ENCODE measurements at regions not wholly inside any gene's neighbourhood (a gene's known extent, or its start where the extent isn't known, plus 50 kb on each side); places are given as distances from the start of the nearest gene placed in this dataset.
"Not testable (repeated sequence)": the region's sequence is repeated elsewhere in the genome, so short reads cannot be mapped to it uniquely, and the experiment has no call there.

- no peak for DNase-seq
Observed at GRCh38 chr2:193267496-193268002, 1072.8 kb upstream of the TMEFF2 start.

GRCh38 chr2:193253014-193253530 is 1058.3 kb upstream of the TMEFF2 start:
- no peak for DNase-seq

GRCh38 chr2:193251909-193252308 is 1057.2 kb upstream of the TMEFF2 start:
- no peak for DNase-seq

- no peak for DNase-seq
Observed at GRCh38 chr2:193250389-193250788, 1055.7 kb upstream of the TMEFF2 start.

GRCh38 chr2:193240752-193241151 is 1046.0 kb upstream of the TMEFF2 start:
- DNase-seq, result no peak

GRCh38 chr2:193231634-193232033 is 1036.9 kb upstream of the TMEFF2 start:
- DNase-seq, result no peak

- no peak for DNase-seq
Observed at GRCh38 chr2:193228276-193228675, 1033.5 kb upstream of the TMEFF2 start.

- no peak for DNase-seq
Observed at GRCh38 chr2:193222454-193222853, 1027.7 kb upstream of the TMEFF2 start.

GRCh38 chr2:193219413-193219812 is 1024.7 kb upstream of the TMEFF2 start:
- no peak for DNase-seq

GRCh38 chr2:193201583-193201982 is 1006.9 kb upstream of the TMEFF2 start:
- DNase-seq, result no peak

- DNase-seq, result no peak
Observed at GRCh38 chr2:193199322-193199721, 1004.6 kb upstream of the TMEFF2 start.

GRCh38 chr2:193187816-193188215 is 993.1 kb upstream of the TMEFF2 start:
- no peak for DNase-seq

- DNase-seq, result not testable (repeated sequence)
Observed at GRCh38 chr2:193170981-193171380, 976.2 kb upstream of the TMEFF2 start.

- no peak for DNase-seq
Observed at GRCh38 chr2:193156480-193156879, 961.7 kb upstream of the TMEFF2 start.

- no peak for DNase-seq
Observed at GRCh38 chr2:193154076-193154475, 959.3 kb upstream of the TMEFF2 start.

GRCh38 chr2:193153576-193153975 is 958.8 kb upstream of the TMEFF2 start:
- no peak for DNase-seq

- DNase-seq, result not testable (repeated sequence)
Observed at GRCh38 chr2:193142467-193142866, 947.7 kb upstream of the TMEFF2 start.

- no peak for DNase-seq
Observed at GRCh38 chr2:193141998-193142397, 947.3 kb upstream of the TMEFF2 start.

- not testable (repeated sequence) for DNase-seq
Observed at GRCh38 chr2:193140895-193141294, 946.2 kb upstream of the TMEFF2 start.

- no peak for DNase-seq
Observed at GRCh38 chr2:193124815-193125214, 930.1 kb upstream of the TMEFF2 start.

GRCh38 chr2:193114827-193115226 is 920.1 kb upstream of the TMEFF2 start:
- DNase-seq, result no peak

GRCh38 chr2:193112986-193113385 is 918.3 kb upstream of the TMEFF2 start:
- no peak for DNase-seq

GRCh38 chr2:193103064-193103463 is 908.3 kb upstream of the TMEFF2 start:
- no peak for DNase-seq

- DNase-seq, result no peak
Observed at GRCh38 chr2:193101591-193101990, 906.9 kb upstream of the TMEFF2 start.

GRCh38 chr2:193088026-193088425 is 893.3 kb upstream of the TMEFF2 start:
- DNase-seq, result no peak
